ENCODE measurements at regions not wholly inside any gene's neighbourhood (a gene's known extent, or its start where the extent isn't known, plus 50 kb on each side); places are given as distances from the start of the nearest gene placed in this dataset.
"Not testable (repeated sequence)": the region's sequence is repeated elsewhere in the genome, so short reads cannot be mapped to it uniquely, and the experiment has no call there.

DNA sequence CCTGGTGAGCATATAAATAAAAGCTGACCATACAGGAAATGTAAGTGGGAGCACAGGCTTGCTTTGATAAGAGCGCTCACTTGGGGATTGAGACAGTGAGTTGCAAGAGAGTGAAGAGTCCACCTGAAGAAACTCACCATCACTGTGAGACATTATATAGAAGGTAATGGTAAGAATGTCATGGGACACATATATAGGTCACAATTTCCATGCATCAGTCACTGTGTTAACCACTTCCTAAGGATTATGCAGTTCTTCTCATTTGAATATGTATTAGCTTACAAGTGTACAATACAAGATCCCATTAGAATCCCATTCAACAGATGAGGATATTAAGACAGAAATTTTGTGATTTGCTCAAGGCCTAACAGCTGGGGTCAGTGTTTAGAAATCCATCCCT is 352.4 kb upstream of the NOTCH2NLA start:
- H4K20me1 ChIP-seq (ENCODE audit: insufficient read depth, low read length); H3K18ac ChIP-seq (ENCODE audit: low read depth, low read length); H2BK20ac ChIP-seq (ENCODE audit: low read depth, low read length); H3K27ac ChIP-seq (ENCODE audit: insufficient read depth, low read length); H4K8ac ChIP-seq (ENCODE audit: low read depth in 2 of 2, low read length in 2 of 2); CTCF ChIA-PET; H3K36me3 ChIP-seq (ENCODE audit: control insufficient read depth, insufficient read depth, low read length); H3K79me1 ChIP-seq (ENCODE audit: low read depth in 1 of 2, low read length in 2 of 2); BruUV-seq (replicated peaks); in situ Hi-C loops (cut with MboI; ENCODE audit: low sequenced_read_pairs); H2BK5ac ChIP-seq (ENCODE audit: low read depth, low read length, poor library complexity, severe bottlenecking); H3K23ac ChIP-seq (ENCODE audit: low read depth, low read length); H3K4me3 ChIP-seq (ENCODE audit: insufficient read depth, low read depth, low read length); H2AK5ac ChIP-seq (ENCODE audit: low read depth, low read length); dilution Hi-C loops (cut with HindIII; ENCODE audit: low sequenced_read_pairs, unreplicated experiment); ATAC-seq (ENCODE audit: low read depth); H2BK15ac ChIP-seq (ENCODE audit: low read depth, low read length); H3K9me3 ChIP-seq (ENCODE audit: control insufficient read depth, insufficient read depth, low read length); POLR2A ChIA-PET (ENCODE audit: unreplicated experiment); intact Hi-C loops (cut with micrococcal nuclease); DNase-seq; H4K91ac ChIP-seq (ENCODE audit: insufficient read depth, low read depth, low read length); H3K14ac ChIP-seq (replicated peaks; ENCODE audit: low read depth, low read length); H3K56ac ChIP-seq (ENCODE audit: extremely low read depth, insufficient read depth, low read length); H2BK120ac ChIP-seq (ENCODE audit: low read depth, low read length); H3K9me1 ChIP-seq (ENCODE audit: insufficient read depth, low read length); H3K4me2 ChIP-seq (ENCODE audit: low read depth, low read length); H3K4me1 ChIP-seq (ENCODE audit: control insufficient read depth, insufficient read depth, low read length); H2AFZ ChIP-seq (replicated peaks; ENCODE audit: low read length, poor library complexity); H2AK9ac ChIP-seq (replicated peaks; ENCODE audit: low read depth, low read length, poor library complexity); H3K9ac ChIP-seq (ENCODE audit: low read depth, low read length); H3K4ac ChIP-seq (ENCODE audit: low read depth, low read length); H4K5ac ChIP-seq (ENCODE audit: low read depth, low read length); H3K27me3 ChIP-seq (ENCODE audit: control insufficient read depth, insufficient read depth, low read length): not testable (repeated sequence)
- no CpG with 5 or more reads among the region's 1 CpG for WGBS, 2 experiments (ENCODE audit: extremely low coverage in 2 of 2, insufficient read length in 1 of 2)

DNA sequence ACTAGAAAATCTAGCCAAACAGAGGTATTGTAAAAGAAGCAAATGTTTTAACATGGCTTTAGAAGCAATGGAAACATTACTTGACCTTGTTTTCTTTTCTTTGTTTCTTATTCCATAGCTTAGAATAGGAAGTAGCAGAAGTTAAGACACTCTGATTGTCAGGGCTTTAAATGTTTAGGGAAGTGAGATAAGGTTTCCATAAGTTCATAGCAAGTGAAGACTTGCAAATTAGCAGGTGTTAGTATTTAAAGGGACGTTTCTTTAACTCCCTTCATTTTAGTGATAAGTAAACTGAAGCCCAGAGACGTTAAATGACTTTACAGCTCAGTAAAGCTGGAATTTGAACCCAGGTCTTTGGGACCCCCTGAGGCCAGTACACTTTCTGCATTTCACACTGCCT is 338.7 kb upstream of the NOTCH2NLA start:
- H2BK20ac ChIP-seq (ENCODE audit: low read depth, low read length); H4K91ac ChIP-seq (ENCODE audit: insufficient read depth, low read depth, low read length); H2BK5ac ChIP-seq (ENCODE audit: low read depth, low read length, poor library complexity, severe bottlenecking); H3K4me3 ChIP-seq (ENCODE audit: insufficient read depth, low read depth, low read length); intact Hi-C loops (cut with micrococcal nuclease); CTCF ChIA-PET; H3K4ac ChIP-seq (ENCODE audit: low read depth, low read length); H2BK15ac ChIP-seq (ENCODE audit: low read depth, low read length); H3K14ac ChIP-seq (replicated peaks; ENCODE audit: low read depth, low read length); POLR2A ChIA-PET (ENCODE audit: unreplicated experiment); H2AFZ ChIP-seq (replicated peaks; ENCODE audit: low read length, poor library complexity); DNase-seq; in situ Hi-C loops (cut with MboI; ENCODE audit: low sequenced_read_pairs); BruUV-seq (replicated peaks); H4K5ac ChIP-seq (ENCODE audit: low read depth, low read length); H3K4me1 ChIP-seq (ENCODE audit: control insufficient read depth, insufficient read depth, low read length); H2AK5ac ChIP-seq (ENCODE audit: low read depth, low read length); H3K4me2 ChIP-seq (ENCODE audit: low read depth, low read length); H3K36me3 ChIP-seq (ENCODE audit: control insufficient read depth, insufficient read depth, low read length); H2AK9ac ChIP-seq (replicated peaks; ENCODE audit: low read depth, low read length, poor library complexity); ATAC-seq (ENCODE audit: low read depth); H3K9me1 ChIP-seq (ENCODE audit: insufficient read depth, low read length); H4K20me1 ChIP-seq (ENCODE audit: insufficient read depth, low read length); H3K27ac ChIP-seq (ENCODE audit: insufficient read depth, low read length); H3K18ac ChIP-seq (ENCODE audit: low read depth, low read length); H3K27me3 ChIP-seq (ENCODE audit: control insufficient read depth, insufficient read depth, low read length); H3K79me1 ChIP-seq (ENCODE audit: low read depth in 1 of 2, low read length in 2 of 2); dilution Hi-C loops (cut with HindIII; ENCODE audit: low sequenced_read_pairs, unreplicated experiment); H3K23ac ChIP-seq (ENCODE audit: low read depth, low read length); H3K56ac ChIP-seq (ENCODE audit: extremely low read depth, insufficient read depth, low read length); H3K9ac ChIP-seq (ENCODE audit: low read depth, low read length); H4K8ac ChIP-seq (ENCODE audit: low read depth in 2 of 2, low read length in 2 of 2); H2BK120ac ChIP-seq (ENCODE audit: low read depth, low read length); H3K9me3 ChIP-seq (ENCODE audit: control insufficient read depth, insufficient read depth, low read length): not testable (repeated sequence)
- WGBS, 2 experiments (ENCODE audit: extremely low coverage in 2 of 2, insufficient read length in 1 of 2), result no CpG with 5 or more reads among the region's 2 CpGs
